GM20000 (cell line): ENCODE measurements at regions not wholly inside any gene's neighbourhood (a gene's known extent, or its start where the extent isn't known, plus 50 kb on each side); places are given as distances from the start of the nearest gene placed in this dataset.

ENCODE experiments used
- DNase-seq: peaks from one replicate; pipeline ENCODE4 v3.0.0; 2012; ENCODE audit warnings: low spot score
- TF ChIP-seq, protein P1 (sequence below): IDR thresholded peaks from 2 replicates; pipeline ENCODE4 v1.5.1; 2012; ENCODE audit warnings: mild to moderate bottlenecking, control low read depth; ENCODE audit errors: extremely low read depth, missing control alignments

- no peak for DNase-seq
- TF ChIP-seq, protein P1, sequence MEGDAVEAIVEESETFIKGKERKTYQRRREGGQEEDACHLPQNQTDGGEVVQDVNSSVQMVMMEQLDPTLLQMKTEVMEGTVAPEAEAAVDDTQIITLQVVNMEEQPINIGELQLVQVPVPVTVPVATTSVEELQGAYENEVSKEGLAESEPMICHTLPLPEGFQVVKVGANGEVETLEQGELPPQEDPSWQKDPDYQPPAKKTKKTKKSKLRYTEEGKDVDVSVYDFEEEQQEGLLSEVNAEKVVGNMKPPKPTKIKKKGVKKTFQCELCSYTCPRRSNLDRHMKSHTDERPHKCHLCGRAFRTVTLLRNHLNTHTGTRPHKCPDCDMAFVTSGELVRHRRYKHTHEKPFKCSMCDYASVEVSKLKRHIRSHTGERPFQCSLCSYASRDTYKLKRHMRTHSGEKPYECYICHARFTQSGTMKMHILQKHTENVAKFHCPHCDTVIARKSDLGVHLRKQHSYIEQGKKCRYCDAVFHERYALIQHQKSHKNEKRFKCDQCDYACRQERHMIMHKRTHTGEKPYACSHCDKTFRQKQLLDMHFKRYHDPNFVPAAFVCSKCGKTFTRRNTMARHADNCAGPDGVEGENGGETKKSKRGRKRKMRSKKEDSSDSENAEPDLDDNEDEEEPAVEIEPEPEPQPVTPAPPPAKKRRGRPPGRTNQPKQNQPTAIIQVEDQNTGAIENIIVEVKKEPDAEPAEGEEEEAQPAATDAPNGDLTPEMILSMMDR = no peak
Observed at GRCh38 chr2:129074298-129074920, 755.7 kb upstream of the HS6ST1 start.

DNA sequence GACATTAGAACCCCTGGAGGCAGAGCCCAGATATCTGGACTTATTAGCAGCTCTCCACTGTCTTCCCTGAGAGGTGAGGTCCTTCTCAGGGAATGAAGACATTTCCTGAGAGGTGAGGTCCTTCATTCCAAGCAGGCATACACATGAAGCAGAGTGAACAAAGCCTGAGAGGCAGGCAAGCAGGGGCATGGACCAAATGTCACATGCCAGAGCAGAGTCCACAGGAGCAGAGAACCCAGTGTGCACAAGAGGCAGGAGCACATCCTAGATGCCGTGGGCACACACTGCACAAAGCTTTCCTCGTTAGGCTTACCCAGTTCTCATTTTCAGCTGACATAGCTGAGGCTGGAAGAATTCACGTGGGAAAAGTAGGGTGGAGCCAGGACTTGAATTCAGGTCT is 759.9 kb upstream of the HS6ST1 start:
- DNase-seq = no peak
- TF ChIP-seq, protein P1 = no peak

DNA sequence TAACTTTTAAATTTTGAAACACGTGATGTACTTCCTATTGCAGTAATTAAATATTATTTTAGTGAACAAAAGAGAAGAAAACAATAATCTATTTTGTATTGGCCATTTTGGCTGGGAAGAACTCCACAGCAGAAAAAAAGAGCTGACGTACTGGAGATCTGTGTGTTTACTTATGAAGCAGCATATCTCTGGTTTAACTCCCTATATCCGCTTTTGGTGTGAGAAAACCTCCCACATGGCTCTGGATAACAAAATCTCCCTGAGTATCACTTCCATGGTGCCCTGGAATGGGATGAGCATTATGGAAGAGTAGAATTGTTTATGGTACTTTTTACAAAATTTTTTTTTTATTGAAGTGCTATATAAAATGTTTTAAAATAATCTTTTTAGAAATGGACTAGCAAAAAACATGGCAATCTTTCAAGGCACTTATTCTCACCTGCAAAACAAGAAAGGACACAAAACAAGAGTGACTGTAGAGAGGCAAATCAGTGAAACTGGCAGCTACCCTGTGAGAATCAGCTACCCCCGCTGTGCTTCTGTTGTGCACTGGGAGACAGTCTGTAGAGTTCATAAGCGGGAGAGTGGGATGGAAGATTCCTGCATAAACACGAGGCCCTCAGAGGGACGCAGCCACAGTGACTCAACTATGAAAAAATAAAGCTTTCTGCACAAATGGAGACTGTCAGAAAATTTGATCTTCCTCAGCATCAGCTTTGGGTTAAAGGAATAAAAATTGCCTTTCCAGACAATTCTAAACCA is 762.2 kb upstream of the HS6ST1 start:
- TF ChIP-seq, protein P1 = no peak
- no peak for DNase-seq

- TF ChIP-seq, protein P1 = no peak
- DNase-seq = no peak
Observed at GRCh38 chr2:129085386-129085785, 766.7 kb upstream of the HS6ST1 start.

DNA sequence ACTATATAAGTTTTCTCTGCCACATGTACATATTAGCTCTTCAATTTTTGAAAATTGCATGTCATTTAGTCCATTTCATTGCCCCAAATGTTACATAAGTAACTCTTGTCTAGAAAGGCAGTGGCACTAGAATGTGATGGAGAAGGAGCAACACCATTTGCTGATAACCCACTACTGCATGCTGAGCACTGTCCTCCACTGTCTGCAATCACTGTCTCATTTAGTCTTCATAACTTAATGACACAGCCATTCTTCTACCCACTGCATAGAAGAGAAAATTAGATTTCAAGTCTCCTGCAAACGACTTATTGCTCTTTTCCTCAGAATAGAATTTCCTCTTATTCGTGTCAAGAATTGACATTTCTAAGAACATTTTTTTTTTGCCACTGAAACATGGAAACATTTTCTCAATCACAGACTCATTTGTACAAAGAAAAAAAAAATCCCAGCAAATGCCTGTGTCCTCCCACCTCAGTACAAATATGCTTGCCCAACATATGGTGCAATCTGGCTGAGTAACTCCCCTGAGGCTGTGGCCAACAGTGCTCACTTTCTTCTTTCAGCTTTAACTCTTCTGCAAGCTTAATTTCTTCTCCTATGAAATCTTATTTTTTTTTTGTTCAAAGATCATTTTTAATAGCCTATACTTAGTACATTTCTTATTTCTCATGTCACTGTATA is 768.6 kb upstream of the HS6ST1 start:
- TF ChIP-seq, protein P1 = no peak
- no peak for DNase-seq

- TF ChIP-seq, protein P1 = no peak
- no peak for DNase-seq
Observed at GRCh38 chr2:129091620-129092019, 773.0 kb upstream of the HS6ST1 start.

- no peak for DNase-seq
- TF ChIP-seq, protein P1 = no peak
Observed at GRCh38 chr2:129092956-129093355, 774.3 kb upstream of the HS6ST1 start.
